ENCODE measurements at regions not wholly inside any gene's neighbourhood (a gene's known extent, or its start where the extent isn't known, plus 50 kb on each side); places are given as distances from the start of the nearest gene placed in this dataset.
"Not testable (repeated sequence)": the region's sequence is repeated elsewhere in the genome, so short reads cannot be mapped to it uniquely, and the experiment has no call there.

DNA sequence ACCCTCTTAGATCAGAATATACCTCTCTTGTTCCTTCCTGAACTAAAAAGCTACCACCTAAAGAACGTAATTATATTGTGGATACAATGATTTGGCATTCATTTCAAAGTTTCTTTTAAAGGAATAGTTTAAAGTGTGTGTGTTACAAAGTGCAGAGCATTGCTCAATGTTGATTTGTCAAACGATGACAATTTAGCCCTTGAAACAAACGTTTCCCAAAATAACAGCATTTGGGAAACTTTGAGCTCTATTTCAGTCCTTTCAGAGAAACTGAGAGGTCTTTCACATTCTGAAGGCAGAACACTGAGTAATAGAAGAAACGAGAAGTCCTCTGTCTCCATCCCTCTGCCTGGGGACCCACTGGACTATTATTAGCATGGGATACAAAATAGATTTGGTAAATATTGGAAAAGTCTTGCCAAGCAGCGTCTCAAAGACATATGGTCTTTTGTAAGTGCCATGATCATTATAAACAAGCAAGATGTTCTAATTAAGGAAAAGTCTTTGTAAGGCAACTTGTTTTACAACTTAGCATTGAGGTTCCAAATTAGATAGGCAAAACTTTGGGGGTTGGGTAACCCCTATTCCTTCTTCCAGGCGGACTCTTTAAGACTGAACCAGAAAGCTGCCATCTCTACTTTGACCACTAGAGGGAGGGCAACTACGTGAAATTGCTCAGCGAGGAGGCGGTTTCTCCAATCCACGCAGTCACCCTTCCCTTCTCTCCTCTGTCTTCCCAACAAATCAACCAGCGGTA, 208.8 kb downstream of the RNF144B start:
- DNase-seq = peak; percentile 47 to 85

DNA sequence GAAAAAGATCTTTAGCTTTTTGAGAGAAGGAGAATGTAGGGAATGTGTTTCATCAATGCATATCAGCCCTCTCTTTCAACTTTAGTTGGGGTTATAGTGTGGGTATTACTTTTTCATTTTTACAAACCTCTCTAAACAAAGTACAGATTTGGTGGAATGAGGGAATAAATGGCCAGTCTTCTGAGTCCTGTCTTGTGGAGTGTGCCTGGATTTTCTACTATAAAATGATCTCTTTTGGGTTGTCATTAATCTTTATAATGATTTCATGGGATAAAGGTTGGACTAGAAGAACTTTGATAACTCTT, 209.3 kb downstream of the RNF144B start:
- DNase-seq = no peak

GRCh38 chr6:18598551-18599264, 211.6 kb downstream of the RNF144B start:
- no peak for DNase-seq

- DNase-seq = peak; percentile 16 to 51
These were observed 213.1 kb downstream of the RNF144B start for GRCh38 chr6:18600255-18600654.

DNA sequence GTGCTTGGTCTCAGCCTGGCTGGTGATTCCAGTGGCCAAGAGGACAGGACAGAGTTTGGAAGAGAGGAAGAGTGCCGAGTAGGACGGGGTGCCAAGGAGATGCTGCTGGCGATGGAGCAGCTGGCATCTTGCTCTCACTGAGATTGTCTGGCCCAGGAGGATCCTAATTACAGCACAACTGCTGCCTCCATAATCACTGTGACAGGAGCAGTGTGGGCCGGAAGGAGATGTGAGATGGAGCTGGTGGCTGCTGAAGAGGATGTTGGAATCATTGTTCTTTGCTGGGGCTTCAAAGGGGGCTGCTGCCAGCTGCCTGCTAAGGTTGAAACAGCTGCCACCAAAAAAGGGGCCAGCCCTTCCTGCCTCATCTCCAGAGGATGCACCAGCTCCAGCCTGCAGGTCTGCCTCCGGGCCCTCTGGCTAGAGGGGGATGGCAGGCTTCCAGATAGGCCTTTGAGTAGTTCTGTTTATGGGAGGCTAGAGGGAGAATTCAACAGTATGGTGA, 214.4 kb downstream of the RNF144B start:
- no peak for DNase-seq

- DNase-seq = no peak
These were observed 215.8 kb downstream of the RNF144B start for GRCh38 chr6:18602931-18603330.

DNA sequence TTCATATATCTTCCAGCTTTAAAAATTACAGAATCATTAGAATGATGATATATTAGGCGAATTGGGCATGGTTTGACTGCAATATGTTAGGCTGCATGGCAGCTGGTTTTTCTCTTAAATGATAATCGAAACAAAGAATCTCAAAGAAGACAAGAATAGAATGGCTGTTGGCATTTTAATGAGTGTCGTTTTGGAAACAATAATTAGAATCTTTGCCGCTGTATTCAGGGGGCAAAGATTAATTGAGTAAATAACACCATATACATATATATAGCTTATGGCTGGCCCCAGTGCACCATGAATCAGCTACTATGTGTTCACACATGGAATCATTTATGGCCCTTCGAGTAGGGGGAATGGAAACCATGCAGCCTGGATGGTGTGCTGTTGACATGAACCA, 216.2 kb downstream of the RNF144B start:
- DNase-seq = no peak

- no peak for DNase-seq
These were observed 218.7 kb downstream of the RNF144B start for GRCh38 chr6:18605841-18606240.

- DNase-seq = no peak
These were observed 222.6 kb downstream of the RNF144B start for GRCh38 chr6:18609715-18610114.

DNA sequence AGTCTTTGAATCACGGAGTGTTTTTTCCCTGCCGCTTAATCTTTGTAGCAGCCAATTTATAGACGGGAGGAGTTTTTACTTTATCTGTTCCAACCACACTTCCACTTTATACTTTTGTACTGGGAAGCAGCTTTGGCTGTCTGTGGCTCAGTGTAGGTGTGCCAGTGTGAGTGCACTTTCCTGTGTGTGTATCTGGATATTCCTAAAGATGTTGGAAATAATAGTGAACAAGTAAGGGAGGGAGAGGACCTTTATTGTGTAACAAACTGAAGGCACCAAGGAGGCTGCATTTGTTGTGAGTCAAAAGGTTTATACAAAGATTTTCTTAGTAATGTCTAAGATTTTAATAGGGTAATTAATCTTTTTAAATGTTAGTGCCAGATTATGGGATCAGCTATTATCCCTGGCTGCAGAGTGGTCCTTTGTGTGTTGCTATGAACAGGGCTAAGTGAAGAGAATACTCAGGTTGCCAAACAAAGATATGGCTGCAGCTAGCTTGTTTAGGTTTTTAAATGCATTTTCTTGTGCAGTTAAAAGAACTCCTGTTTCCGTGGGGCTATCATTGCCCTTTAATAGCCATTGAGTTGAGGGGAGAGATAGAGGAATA, 226.3 kb downstream of the RNF144B start:
- no peak for DNase-seq

DNA sequence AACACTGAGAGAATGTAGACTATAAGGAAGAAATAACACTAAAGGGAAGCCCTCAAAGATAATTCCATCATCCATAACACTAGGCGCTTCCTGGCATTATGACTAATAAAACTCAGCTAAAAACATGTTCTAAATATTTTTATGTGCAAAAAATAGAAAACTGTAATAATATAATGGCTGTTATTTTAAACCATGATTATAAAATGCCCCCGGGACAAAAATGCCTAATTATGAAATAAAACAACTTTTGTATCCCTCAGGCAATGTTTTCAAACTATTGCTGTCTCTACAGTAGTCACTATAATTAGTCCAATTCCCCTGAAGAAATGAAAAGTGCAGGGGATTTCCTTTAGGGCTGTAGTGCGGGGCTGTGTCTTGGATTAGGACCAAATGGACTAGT, 242.4 kb downstream of the RNF144B start:
- DNase-seq = no peak

- no peak for DNase-seq
These were observed 245.7 kb downstream of the RNF144B start for GRCh38 chr6:18632670-18633410.

GRCh38 chr6:18634912-18635311, 247.8 kb downstream of the RNF144B start:
- DNase-seq = no peak

- DNase-seq = no peak
These were observed 253.0 kb downstream of the RNF144B start for GRCh38 chr6:18640134-18640533.

GRCh38 chr6:18640754-18641153, 253.6 kb downstream of the RNF144B start:
- peak in 1 of 2 experiments; percentile 7 for DNase-seq

- DNase-seq = no peak
These were observed 267.7 kb downstream of the RNF144B start for GRCh38 chr6:18654821-18655220.

DNA sequence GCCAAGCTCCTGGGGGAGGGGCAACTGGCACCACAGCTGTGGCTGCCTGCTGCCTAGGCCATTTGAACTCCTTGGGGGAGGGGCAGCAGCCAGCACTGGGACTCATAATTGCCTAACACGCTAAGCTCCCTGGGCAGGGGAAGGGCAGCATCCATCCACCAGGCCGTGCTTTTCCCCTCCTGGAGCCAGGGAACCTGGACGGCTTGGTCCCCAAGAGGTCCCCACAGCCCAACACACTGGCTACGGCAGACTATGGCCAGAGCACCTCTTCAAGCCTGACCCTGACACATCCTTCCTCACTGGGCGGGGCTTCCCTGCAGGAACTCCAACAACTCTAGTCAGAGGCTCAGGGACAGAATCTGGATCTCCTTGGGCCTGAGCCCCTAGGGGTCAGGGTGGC, 269.4 kb downstream of the RNF144B start:
- no peak for DNase-seq

DNA sequence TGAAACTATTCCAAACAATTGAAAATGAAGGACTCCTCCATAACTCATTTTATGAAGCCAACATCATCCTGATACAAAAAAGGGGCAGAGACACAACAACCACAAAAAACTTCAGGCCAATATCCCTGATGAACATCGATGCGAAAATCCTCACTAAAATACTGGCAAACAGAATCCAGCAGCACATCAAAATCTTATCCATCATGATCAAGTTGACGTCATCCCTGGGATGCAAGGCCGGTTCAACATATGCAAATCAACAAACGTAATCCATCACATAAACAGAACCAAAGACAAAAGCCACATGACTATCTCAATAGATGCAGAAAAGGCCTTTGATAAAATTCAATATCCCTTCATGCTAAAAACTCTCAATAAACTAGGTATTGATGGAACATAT, 272.8 kb downstream of the RNF144B start:
- DNase-seq = not testable (repeated sequence)

DNA sequence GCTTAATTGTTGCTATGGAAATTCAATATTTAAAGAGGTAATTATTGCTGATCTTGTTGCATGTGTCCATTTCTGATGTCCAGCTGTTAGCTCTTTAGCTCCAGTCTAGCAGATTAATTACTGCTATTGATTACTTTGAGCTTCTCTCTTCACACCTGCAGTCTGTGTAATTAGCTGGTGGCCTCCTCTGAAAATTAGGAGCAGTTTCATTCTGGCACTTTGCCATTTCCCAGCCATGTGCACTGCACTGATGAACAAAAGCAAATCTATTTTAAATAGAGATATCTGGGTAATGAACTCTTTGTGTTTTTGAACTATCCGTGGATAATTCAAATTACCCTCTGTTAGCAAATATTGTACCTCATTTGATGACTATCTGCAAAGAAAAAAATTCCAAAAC, 275.9 kb downstream of the RNF144B start:
- no peak for DNase-seq

DNA sequence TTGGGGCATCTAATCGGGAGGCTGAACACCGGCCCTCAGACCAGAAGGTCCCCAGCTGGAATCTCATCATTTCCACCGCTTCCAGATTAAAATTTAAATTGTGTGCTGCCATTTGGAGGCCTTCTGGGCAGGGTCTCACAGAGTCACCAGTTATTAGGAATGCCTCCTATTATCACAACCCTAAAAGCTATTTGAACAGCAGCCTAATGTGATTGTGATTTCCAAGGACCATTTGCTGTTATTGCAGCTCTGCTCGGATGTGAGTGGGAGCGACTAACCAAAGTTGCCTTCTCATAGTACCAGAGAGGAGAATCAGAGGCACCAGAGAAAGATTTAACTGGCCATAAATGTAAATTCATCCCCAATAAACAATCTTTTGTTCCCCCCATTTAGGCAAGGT, 277.3 kb downstream of the RNF144B start:
- DNase-seq = no peak

DNA sequence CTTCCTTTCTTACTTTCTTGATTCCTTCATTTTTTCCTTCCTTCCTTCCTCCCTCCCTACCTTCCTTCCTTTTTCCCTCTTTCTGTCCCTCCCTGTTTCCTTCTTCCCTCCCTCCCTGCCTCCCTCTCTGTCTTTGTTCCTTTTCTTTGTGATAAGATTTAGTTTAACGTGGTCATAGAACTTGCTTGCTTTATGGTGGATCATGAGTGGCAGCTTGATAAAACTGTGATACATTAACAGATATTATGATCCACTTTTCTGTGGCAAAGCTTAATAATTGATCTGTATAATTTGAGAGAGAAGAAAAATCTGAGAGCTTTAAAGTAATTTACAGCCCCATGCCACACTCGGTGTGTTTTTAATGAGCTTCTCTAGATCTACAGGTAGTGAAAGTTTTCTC, 280.5 kb downstream of the RNF144B start:
- no peak for DNase-seq

DNA sequence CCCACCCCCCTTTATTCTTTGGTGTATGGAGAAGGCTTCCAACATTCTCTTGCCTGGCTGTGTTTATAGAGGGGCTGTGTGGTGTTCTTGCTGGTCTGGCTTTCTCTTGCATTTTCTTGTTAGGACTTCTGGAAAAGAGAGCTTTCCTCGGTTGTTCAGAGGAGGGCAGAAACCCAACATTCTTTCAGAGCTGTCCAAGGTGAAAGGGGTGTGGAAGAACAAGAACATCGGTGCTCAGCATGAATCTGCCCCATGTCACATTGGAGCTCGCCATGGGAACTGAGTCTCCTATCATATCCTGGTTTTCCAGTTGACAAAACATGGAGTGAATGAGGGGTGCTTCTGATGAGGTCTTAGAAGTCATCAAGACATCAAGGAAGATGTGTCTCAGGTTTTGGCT, 281.8 kb downstream of the RNF144B start:
- no peak for DNase-seq

DNA sequence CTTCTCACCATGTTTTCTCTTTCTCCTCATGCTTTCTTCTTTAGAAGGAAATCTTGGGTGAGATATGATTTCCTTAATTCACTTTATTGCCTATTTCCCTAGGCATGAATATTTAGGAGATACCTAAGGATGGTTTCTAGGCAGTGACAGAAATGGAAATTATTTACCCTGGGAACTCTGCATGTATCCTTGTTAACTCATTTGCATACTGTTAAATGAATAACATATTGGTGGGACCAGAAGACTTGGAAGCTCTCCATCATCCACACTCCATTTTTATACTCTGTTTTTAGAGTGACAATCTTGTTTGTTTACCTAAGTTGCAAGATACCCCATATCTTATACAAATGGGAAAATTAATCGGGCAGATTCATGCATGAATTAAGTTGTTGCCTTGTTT, 285.7 kb downstream of the RNF144B start:
- DNase-seq = peak; percentile 11 to 33

Measured in NCI-H526 (cell line).